EL (cell line): ENCODE measurements at regions not wholly inside any gene's neighbourhood (a gene's known extent, or its start where the extent isn't known, plus 50 kb on each side); places are given as distances from the start of the nearest gene placed in this dataset.

ENCODE experiments used
- DNase-seq: peaks from one replicate; pipeline ENCODE4 v3.0.0-alpha.2; 2016

GRCh38 chr6:165229216-165229615 lies 80.2 kb downstream of the C6orf118 start:
- no peak for DNase-seq

GRCh38 chr6:165227644-165228329 lies 81.6 kb downstream of the C6orf118 start:
- DNase-seq = no peak

- DNase-seq = no peak
Observed at GRCh38 chr6:165223736-165224135, 85.7 kb downstream of the C6orf118 start.

GRCh38 chr6:165223101-165223500 lies 86.3 kb downstream of the C6orf118 start:
- no peak for DNase-seq

GRCh38 chr6:165222315-165223025 lies 86.9 kb downstream of the C6orf118 start:
- no peak for DNase-seq

- no peak for DNase-seq
Observed at GRCh38 chr6:165220045-165220444, 89.4 kb downstream of the C6orf118 start.

GRCh38 chr6:165219629-165220028 lies 89.8 kb downstream of the C6orf118 start:
- DNase-seq = no peak

GRCh38 chr6:165218829-165219228 lies 90.6 kb downstream of the C6orf118 start:
- DNase-seq = no peak

GRCh38 chr6:165206798-165207197 lies 102.6 kb downstream of the C6orf118 start:
- DNase-seq = no peak

- no peak for DNase-seq
Observed at GRCh38 chr6:165205632-165206031, 103.8 kb downstream of the C6orf118 start.

GRCh38 chr6:165204807-165205545 lies 104.4 kb downstream of the C6orf118 start:
- DNase-seq = no peak

GRCh38 chr6:165200178-165200577 lies 109.2 kb downstream of the C6orf118 start:
- no peak for DNase-seq

GRCh38 chr6:165191461-165191860 lies 117.9 kb downstream of the C6orf118 start:
- DNase-seq = no peak

GRCh38 chr6:165186441-165187205 lies 122.8 kb downstream of the C6orf118 start:
- no peak for DNase-seq

GRCh38 chr6:165186041-165186440 lies 123.4 kb downstream of the C6orf118 start:
- DNase-seq = no peak

GRCh38 chr6:165184192-165184979 lies 125.0 kb downstream of the C6orf118 start:
- no peak for DNase-seq

GRCh38 chr6:165183496-165184140 lies 125.8 kb downstream of the C6orf118 start:
- no peak for DNase-seq

- no peak for DNase-seq
Observed at GRCh38 chr6:165183071-165183470, 126.3 kb downstream of the C6orf118 start.

GRCh38 chr6:165181951-165182414 lies 127.4 kb downstream of the C6orf118 start:
- no peak for DNase-seq

- no peak for DNase-seq
Observed at GRCh38 chr6:165178056-165178455, 131.3 kb downstream of the C6orf118 start.

GRCh38 chr6:165173484-165173883 lies 135.9 kb downstream of the C6orf118 start:
- no peak for DNase-seq

- no peak for DNase-seq
Observed at GRCh38 chr6:165167861-165168260, 141.5 kb downstream of the C6orf118 start.
